HG03039 (cell line): ENCODE measurements at regions not wholly inside any gene's neighbourhood (a gene's known extent, or its start where the extent isn't known, plus 50 kb on each side); places are given as distances from the start of the nearest gene placed in this dataset.
"Not testable (repeated sequence)": the region's sequence is repeated elsewhere in the genome, so short reads cannot be mapped to it uniquely, and the experiment has no call there.

ENCODE experiments used
- ATAC-seq: cut with Tn5 transposase; IDR thresholded peaks from one replicate; pipeline ENCODE4 v1.9.1; 2021; ENCODE audit warnings: mild to moderate bottlenecking, moderate library complexity; ENCODE audit not compliant: unreplicated experiment

GRCh38 chr9:29976981-29977380 lies 2403.7 kb upstream of the C9orf72 start:
- no peak for ATAC-seq

- ATAC-seq: no peak
Observed at GRCh38 chr9:29981013-29981412, 2403.4 kb upstream of the ACO1 start.

- ATAC-seq: no peak
Observed at GRCh38 chr9:29999645-30000044, 2384.8 kb upstream of the ACO1 start.

- ATAC-seq: no peak
Observed at GRCh38 chr9:30010691-30011090, 2373.8 kb upstream of the ACO1 start.

- ATAC-seq: no peak
Observed at GRCh38 chr9:30012622-30013021, 2371.8 kb upstream of the ACO1 start.

- no peak for ATAC-seq
Observed at GRCh38 chr9:30015073-30015472, 2369.4 kb upstream of the ACO1 start.

GRCh38 chr9:30020161-30020560 lies 2364.3 kb upstream of the ACO1 start:
- ATAC-seq: no peak

GRCh38 chr9:30035761-30036160 lies 2348.7 kb upstream of the ACO1 start:
- ATAC-seq: no peak

- ATAC-seq: no peak
Observed at GRCh38 chr9:30036558-30036957, 2347.9 kb upstream of the ACO1 start.

- no peak for ATAC-seq
Observed at GRCh38 chr9:30039712-30040111, 2344.7 kb upstream of the ACO1 start.

- ATAC-seq: no peak
Observed at GRCh38 chr9:30048396-30048795, 2336.0 kb upstream of the ACO1 start.

GRCh38 chr9:30058463-30058862 lies 2326.0 kb upstream of the ACO1 start:
- ATAC-seq: no peak

- no peak for ATAC-seq
Observed at GRCh38 chr9:30060976-30061375, 2323.5 kb upstream of the ACO1 start.

- ATAC-seq: no peak
Observed at GRCh38 chr9:30065888-30066287, 2318.6 kb upstream of the ACO1 start.

- ATAC-seq: not testable (repeated sequence)
Observed at GRCh38 chr9:30069236-30069635, 2315.2 kb upstream of the ACO1 start.

- no peak for ATAC-seq
Observed at GRCh38 chr9:30075022-30075421, 2309.4 kb upstream of the ACO1 start.

- peak; percentile 88 for ATAC-seq
Observed at GRCh38 chr9:30075451-30076199, 2308.8 kb upstream of the ACO1 start.

- ATAC-seq: no peak
Observed at GRCh38 chr9:30078195-30078594, 2306.2 kb upstream of the ACO1 start.

GRCh38 chr9:30089428-30089827 lies 2295.0 kb upstream of the ACO1 start:
- no peak for ATAC-seq

- no peak for ATAC-seq
Observed at GRCh38 chr9:30103647-30104394, 2280.6 kb upstream of the ACO1 start.

GRCh38 chr9:30107134-30107533 lies 2277.3 kb upstream of the ACO1 start:
- not testable (repeated sequence) for ATAC-seq

GRCh38 chr9:30116673-30117217 lies 2267.7 kb upstream of the ACO1 start:
- ATAC-seq: no peak
